OCI-LY3 (cell line): ENCODE measurements at regions not wholly inside any gene's neighbourhood (a gene's known extent, or its start where the extent isn't known, plus 50 kb on each side); places are given as distances from the start of the nearest gene placed in this dataset.

Experiments
- H2AFZ ChIP-seq: fragments of 200-600, 300-600 bp; shearing (Covaris generic); 2 replicates; pipeline ENCODE4 v1.6.0; 2014; ENCODE audit warnings: antibody characterized with exemption, low read depth, low read length
- H3K27ac ChIP-seq: fragments of 200-600, 300-600 bp; sonication (generic); 2 replicates; pipeline ENCODE4 v1.5.1; 2014; ENCODE audit warnings: mild to moderate bottlenecking, low read length, moderate library complexity, mixed read lengths
- H3K27me3 ChIP-seq: fragments of 200-600, 300-600 bp; sonication (generic); 2 replicates; pipeline ENCODE4 v1.6.1; 2014; ENCODE audit warnings: low read depth, low read length, mixed read lengths
- H3K36me3 ChIP-seq: fragments of 200-600, 300-600 bp; sonication (generic); replicated peaks from 2 replicates; pipeline ENCODE3; 2014; ENCODE audit warnings: low read depth, low read length, mixed read lengths
- H3K4me1 ChIP-seq: fragments of 300-600, 200-600 bp; sonication (generic); 2 replicates; pipeline ENCODE4 v1.6.1; 2014; ENCODE audit warnings: low read length, mixed read lengths
- H3K4me2 ChIP-seq: fragments of 200-600, 300-600 bp; sonication (generic); 2 replicates; pipeline ENCODE4 v1.6.1; 2014; ENCODE audit warnings: low read length, mixed read lengths
- H3K4me3 ChIP-seq: fragments of 300-600, 200-600 bp; sonication (generic); 2 replicates; pipeline ENCODE4 v1.5.1; 2014; ENCODE audit warnings: antibody characterized with exemption, mild to moderate bottlenecking, low read length, moderate library complexity
- H3K79me2 ChIP-seq: fragments of 300-600, 200-600 bp; shearing (Covaris generic); 2 replicates; pipeline ENCODE4 v1.6.1; 2014; ENCODE audit warnings: mild to moderate bottlenecking, low read length, mixed read lengths
- H3K9ac ChIP-seq: fragments of 300-600, 200-600 bp; shearing (Covaris generic); 2 replicates; pipeline ENCODE4 v1.6.0; 2014; ENCODE audit warnings: mild to moderate bottlenecking, low read length, moderate library complexity
- H3K9me3 ChIP-seq: fragments of 200-600, 300-600 bp; shearing (Covaris generic); 2 replicates; pipeline ENCODE4 v1.6.1; 2014; ENCODE audit warnings: low read length, mixed read lengths; ENCODE audit not compliant: insufficient read depth
- H4K20me1 ChIP-seq: fragments of 200-600, 300-600 bp; sonication (generic); 2 replicates; pipeline ENCODE4 v1.6.1; 2016; ENCODE audit warnings: low read length, mixed read lengths; ENCODE audit not compliant: insufficient read depth
- EZH2phosphoT487 ChIP-seq: fragments of 200-600 bp; shearing (Covaris generic); IDR thresholded peaks from 2 replicates; pipeline ENCODE4 v1.6.1; 2018; ENCODE audit warnings: antibody characterized with exemption, mixed run types, low read depth
- TF ChIP-seq, protein P1 (sequence below): fragments of 200-600, 300-600 bp; sonication (generic); IDR thresholded peaks from 2 replicates; pipeline ENCODE4 v1.5.1; 2014; ENCODE audit warnings: antibody characterized with exemption, low read length, low read depth

DNA sequence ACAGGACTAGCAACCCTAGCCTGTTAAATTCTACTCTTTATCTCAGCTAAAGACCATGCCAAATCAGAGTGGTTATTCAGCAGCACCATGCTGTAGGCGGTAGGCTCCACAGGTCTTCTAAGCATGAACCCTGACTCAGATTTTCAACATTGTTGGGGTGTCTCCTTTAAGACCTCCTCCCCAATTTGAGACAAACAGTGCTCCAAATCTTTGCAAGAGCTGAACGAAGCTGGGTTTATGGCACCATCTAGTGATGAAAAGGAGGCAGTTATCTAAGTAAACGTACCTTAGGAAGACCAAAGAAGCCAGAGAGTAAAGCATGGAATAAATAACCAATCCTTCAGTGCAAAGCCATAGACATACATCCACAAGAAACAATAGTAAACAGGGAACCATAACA lies 334.5 kb upstream of the SLC7A11 start:
- H3K4me3 ChIP-seq, result no peak overlapping the region
- no peaks in the 10 kb centered on the region for H3K27me3 ChIP-seq
- no peaks in the 10 kb centered on the region for H3K4me1 ChIP-seq
- no peaks in the 10 kb centered on the region for H3K36me3 ChIP-seq
- no peak overlapping the region for H3K4me2 ChIP-seq
- H3K27ac ChIP-seq, result no peak overlapping the region
- H3K79me2 ChIP-seq, result no peaks in the 10 kb centered on the region
- peaks cover 19% of the 10 kb centered on the region for H3K9me3 ChIP-seq
- no peaks in the 10 kb centered on the region for H4K20me1 ChIP-seq
- H3K9ac ChIP-seq, result no peak overlapping the region
- H2AFZ ChIP-seq, result no peak overlapping the region
- TF ChIP-seq EZH2phosphoT487, result no peak
- TF ChIP-seq, protein P1, sequence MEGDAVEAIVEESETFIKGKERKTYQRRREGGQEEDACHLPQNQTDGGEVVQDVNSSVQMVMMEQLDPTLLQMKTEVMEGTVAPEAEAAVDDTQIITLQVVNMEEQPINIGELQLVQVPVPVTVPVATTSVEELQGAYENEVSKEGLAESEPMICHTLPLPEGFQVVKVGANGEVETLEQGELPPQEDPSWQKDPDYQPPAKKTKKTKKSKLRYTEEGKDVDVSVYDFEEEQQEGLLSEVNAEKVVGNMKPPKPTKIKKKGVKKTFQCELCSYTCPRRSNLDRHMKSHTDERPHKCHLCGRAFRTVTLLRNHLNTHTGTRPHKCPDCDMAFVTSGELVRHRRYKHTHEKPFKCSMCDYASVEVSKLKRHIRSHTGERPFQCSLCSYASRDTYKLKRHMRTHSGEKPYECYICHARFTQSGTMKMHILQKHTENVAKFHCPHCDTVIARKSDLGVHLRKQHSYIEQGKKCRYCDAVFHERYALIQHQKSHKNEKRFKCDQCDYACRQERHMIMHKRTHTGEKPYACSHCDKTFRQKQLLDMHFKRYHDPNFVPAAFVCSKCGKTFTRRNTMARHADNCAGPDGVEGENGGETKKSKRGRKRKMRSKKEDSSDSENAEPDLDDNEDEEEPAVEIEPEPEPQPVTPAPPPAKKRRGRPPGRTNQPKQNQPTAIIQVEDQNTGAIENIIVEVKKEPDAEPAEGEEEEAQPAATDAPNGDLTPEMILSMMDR, result peak; percentile 49

DNA sequence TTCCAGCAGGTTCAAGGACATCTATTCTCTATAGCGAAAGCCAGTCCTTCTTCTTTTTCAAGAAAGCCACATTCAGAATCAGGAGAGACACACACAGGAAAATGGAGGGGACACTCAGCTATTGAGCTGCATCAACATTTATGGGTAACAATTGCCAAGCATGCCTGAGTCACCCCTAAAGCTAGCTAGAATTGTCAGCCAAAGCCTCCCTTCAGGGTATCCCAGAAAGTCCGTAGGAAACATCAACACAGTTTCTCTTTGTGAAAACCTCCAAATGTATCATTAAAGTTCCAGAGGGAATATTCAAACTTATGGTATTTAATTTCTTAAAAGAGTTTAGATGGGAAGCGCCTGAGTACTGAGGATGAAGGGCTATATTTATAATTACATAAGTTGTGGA lies 331.1 kb upstream of the SLC7A11 start:
- TF ChIP-seq EZH2phosphoT487, result no peak
- TF ChIP-seq, protein P1, result no peak
- no peaks in the 10 kb centered on the region for H3K79me2 ChIP-seq
- no peaks in the 10 kb centered on the region for H3K27me3 ChIP-seq
- H3K27ac ChIP-seq, result no peak overlapping the region
- no peak overlapping the region for H2AFZ ChIP-seq
- H3K4me3 ChIP-seq, result no peak overlapping the region
- H3K4me1 ChIP-seq, result no peaks in the 10 kb centered on the region
- peaks cover 15% of the 10 kb centered on the region for H3K9me3 ChIP-seq
- H3K9ac ChIP-seq, result no peak overlapping the region
- H4K20me1 ChIP-seq, result no peaks in the 10 kb centered on the region
- H3K4me2 ChIP-seq, result no peak overlapping the region
- H3K36me3 ChIP-seq, result no peaks in the 10 kb centered on the region

DNA sequence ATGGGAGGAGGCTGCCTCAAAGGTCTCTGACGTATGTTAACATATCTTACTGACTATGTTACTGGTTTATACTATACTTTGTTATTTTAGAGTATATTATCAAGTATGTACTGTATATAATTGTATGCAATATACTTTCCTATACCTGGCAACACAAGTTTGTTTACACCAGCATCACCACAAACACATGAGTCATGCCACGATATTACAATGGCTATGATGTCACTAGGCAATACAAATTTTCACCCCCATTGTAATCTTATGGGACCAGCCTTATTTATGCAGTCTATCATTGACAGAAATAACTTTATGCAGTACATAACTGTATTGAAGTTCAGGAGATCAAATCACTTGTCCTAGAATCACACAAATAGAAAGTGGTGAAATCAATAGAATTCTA lies 329.9 kb upstream of the SLC7A11 start:
- Histone ChIP-seq H3K27me3 (no peaks in the 10 kb centered on the region), H3K9ac (no peak overlapping the region), H2AFZ (no peak overlapping the region), H3K4me2 (no peak overlapping the region), H3K4me3 (no peak overlapping the region), H3K4me1 (no peaks in the 10 kb centered on the region), H3K79me2 (no peaks in the 10 kb centered on the region), H4K20me1 (no peaks in the 10 kb centered on the region), H3K27ac (no peak overlapping the region), H3K9me3 (peaks cover 8% of the 10 kb centered on the region; the same call in 1 of the 2 replicates), H3K36me3 (no peaks in the 10 kb centered on the region)
- no peak for TF ChIP-seq EZH2phosphoT487
- TF ChIP-seq, protein P1, result no peak

DNA sequence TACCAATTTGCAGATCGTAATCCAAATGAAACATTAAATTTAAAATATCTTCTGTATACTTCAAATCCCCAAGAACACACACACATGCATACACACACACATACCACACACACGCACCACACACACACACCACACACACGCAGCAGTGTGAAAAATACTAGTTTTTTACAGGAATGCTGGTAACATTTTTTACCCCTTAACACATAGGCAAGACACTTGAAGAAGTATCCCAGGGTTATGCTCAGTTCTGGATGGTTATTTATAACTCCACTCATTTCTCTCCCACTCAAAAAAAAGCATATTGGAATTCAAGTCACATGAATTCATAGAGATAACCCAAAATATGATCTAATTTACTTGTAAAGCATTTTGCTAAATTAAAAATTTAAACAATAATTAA lies 325.5 kb upstream of the SLC7A11 start:
- Histone ChIP-seq H2AFZ (no peak overlapping the region), H3K4me2 (no peak overlapping the region), H3K4me1 (peaks cover 4% of the 10 kb centered on the region), H3K27ac (no peak overlapping the region), H3K36me3 (no peaks in the 10 kb centered on the region), H3K79me2 (no peaks in the 10 kb centered on the region), H3K9me3 (no peaks in the 10 kb centered on the region), H4K20me1 (no peaks in the 10 kb centered on the region), H3K4me3 (no peak overlapping the region), H3K27me3 (no peaks in the 10 kb centered on the region), H3K9ac (no peak overlapping the region)
- no peak for TF ChIP-seq EZH2phosphoT487
- TF ChIP-seq, protein P1, result no peak
